ENCODE measurements at regions not wholly inside any gene's neighbourhood (a gene's known extent, or its start where the extent isn't known, plus 50 kb on each side); places are given as distances from the start of the nearest gene placed in this dataset.
"Not testable (repeated sequence)": the region's sequence is repeated elsewhere in the genome, so short reads cannot be mapped to it uniquely, and the experiment has no call there.

DNA sequence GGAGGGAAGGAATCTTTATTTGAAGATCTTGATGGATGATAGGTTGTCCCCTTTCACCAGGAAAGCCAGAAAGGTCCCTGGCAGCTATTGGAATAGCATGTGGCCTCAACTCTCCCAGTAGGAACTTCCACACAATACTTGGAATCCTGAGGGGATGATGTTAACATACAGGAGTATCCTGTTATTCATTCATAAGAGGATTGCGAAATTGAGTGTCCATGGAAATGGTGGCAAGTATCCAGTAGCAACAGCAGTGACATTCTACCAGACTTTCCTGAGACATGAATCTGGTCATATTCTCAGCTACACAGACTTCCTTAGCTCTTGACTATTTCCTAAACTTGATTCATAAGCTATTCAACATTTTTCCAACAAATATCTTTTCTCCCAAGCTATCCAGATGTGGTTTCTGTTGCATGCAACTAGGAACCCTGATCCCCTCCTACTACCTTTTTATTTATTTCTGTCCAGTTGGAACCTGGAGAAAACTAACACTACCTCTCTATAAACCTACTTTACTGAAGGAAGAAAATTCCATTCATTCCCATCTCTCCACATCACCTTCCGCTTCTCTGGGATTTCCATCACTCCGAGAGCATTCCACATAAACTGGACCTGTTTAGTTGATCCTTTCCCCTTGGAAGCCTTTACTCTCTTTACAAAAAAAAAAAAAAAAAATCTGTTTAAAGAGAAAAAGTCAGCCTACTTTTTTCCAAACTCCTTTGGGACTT is 101.8 kb downstream of the ANXA5 start:
- peak overlapping the region; percentile 28 for H3K4me2 ChIP-seq (ENCODE audit: low read length, poor library complexity, severe bottlenecking)
- H3K27me3 ChIP-seq (ENCODE audit: control insufficient read depth in 1 of 2, insufficient read depth in 1 of 2, low read length in 2 of 2) = no peaks in the 10 kb centered on the region

DNA sequence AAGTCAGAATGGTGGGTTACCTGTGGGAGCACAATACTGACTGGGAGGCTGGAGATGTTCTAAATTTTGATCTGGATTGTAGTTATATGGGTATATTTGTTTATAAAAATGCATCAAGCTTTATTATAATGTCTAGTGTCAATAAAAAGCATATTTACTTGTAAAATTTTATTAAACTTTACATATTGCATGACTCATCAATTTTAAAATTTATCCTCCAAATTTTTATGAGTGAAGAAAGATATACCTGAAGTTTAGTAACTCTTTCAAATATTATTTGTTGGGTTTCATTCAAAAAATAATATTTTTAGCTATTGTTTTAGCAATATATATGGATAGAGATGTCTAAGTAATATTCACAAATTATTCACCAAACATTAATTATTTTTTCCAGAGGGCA is 103.0 kb downstream of the ANXA5 start:
- H3K36me3 ChIP-seq (ENCODE audit: control insufficient read depth in 1 of 2, insufficient read depth in 2 of 2, low read depth in 1 of 2, low read length in 2 of 2) = no peaks in the 10 kb centered on the region
- H3K14ac ChIP-seq (ENCODE audit: low read length in 2 of 2) = no peak overlapping the region
- H2BK5ac ChIP-seq (ENCODE audit: low read depth, low read length, poor library complexity, severe bottlenecking) = no peak overlapping the region
- no peak overlapping the region for H2AFZ ChIP-seq (ENCODE audit: low read depth, low read length)
- H4K91ac ChIP-seq (ENCODE audit: low read length) = no peak overlapping the region
- H2AK5ac ChIP-seq (ENCODE audit: low read length, severe bottlenecking) = no peak overlapping the region
- no peak overlapping the region for H2BK12ac ChIP-seq (ENCODE audit: low read length in 2 of 2)
- H2BK120ac ChIP-seq (ENCODE audit: low read depth, low read length) = no peak overlapping the region
- H3K4me1 ChIP-seq (ENCODE audit: control insufficient read depth, insufficient read depth, low read depth, low read length) = peaks cover 5% of the 10 kb centered on the region
- H4K8ac ChIP-seq (ENCODE audit: low read length) = no peak overlapping the region
- H3K23ac ChIP-seq (ENCODE audit: low read length in 2 of 2) = no peak overlapping the region
- no peaks in the 10 kb centered on the region for H3K27me3 ChIP-seq (ENCODE audit: control insufficient read depth in 1 of 2, insufficient read depth in 1 of 2, low read length in 2 of 2)
- H3K18ac ChIP-seq (ENCODE audit: low read depth in 1 of 2, low read length in 2 of 2) = no peak overlapping the region
- no peak overlapping the region for H3K4me2 ChIP-seq (ENCODE audit: low read length, poor library complexity, severe bottlenecking)
- no peaks in the 10 kb centered on the region for H3K9me3 ChIP-seq (ENCODE audit: control insufficient read depth, low read length)
- H3K4me3 ChIP-seq (ENCODE audit: insufficient read depth in 1 of 2, low read depth in 1 of 2, low read length in 2 of 2) = no peak overlapping the region
- no peak overlapping the region for H3K4ac ChIP-seq (ENCODE audit: low read depth in 1 of 2, low read length in 2 of 2)
- no peak overlapping the region for H2BK15ac ChIP-seq (ENCODE audit: low read depth, poor library complexity, severe bottlenecking)
- H3K79me1 ChIP-seq (replicated peaks; ENCODE audit: low read length, poor library complexity, severe bottlenecking) = no peaks in the 10 kb centered on the region
- H3K9ac ChIP-seq (ENCODE audit: low read length) = no peak overlapping the region
- H3K27ac ChIP-seq (ENCODE audit: low read length, poor library complexity, severe bottlenecking) = no peak overlapping the region
- DNase-seq = no peak

More for the DNA sequence above, 101.8 kb downstream of the ANXA5 start:
- H3K27ac ChIP-seq (ENCODE audit: low read length, poor library complexity, severe bottlenecking) = peak overlapping the region; percentile 73
- no peak overlapping the region for H2AK5ac ChIP-seq (ENCODE audit: low read length, severe bottlenecking)
- H2AFZ ChIP-seq (ENCODE audit: low read depth, low read length) = no peak overlapping the region
- no peak overlapping the region for H2BK15ac ChIP-seq (ENCODE audit: low read depth, poor library complexity, severe bottlenecking)
- H3K9me3 ChIP-seq (ENCODE audit: control insufficient read depth, low read length) = no peaks in the 10 kb centered on the region
- peaks cover 5% of the 10 kb centered on the region for H3K4me1 ChIP-seq (ENCODE audit: control insufficient read depth, insufficient read depth, low read depth, low read length)
- H3K79me1 ChIP-seq (replicated peaks; ENCODE audit: low read length, poor library complexity, severe bottlenecking) = no peaks in the 10 kb centered on the region
- no peak overlapping the region for H3K18ac ChIP-seq (ENCODE audit: low read depth in 1 of 2, low read length in 2 of 2)
- H4K8ac ChIP-seq (ENCODE audit: low read length) = no peak overlapping the region
- no peak overlapping the region for H3K4ac ChIP-seq (ENCODE audit: low read depth in 1 of 2, low read length in 2 of 2)
- H2BK12ac ChIP-seq (ENCODE audit: low read length in 2 of 2) = no peak overlapping the region
- H2BK120ac ChIP-seq (ENCODE audit: low read depth, low read length) = no peak overlapping the region
- no peak overlapping the region for H3K9ac ChIP-seq (ENCODE audit: low read length)
- H3K36me3 ChIP-seq (ENCODE audit: control insufficient read depth in 1 of 2, insufficient read depth in 2 of 2, low read depth in 1 of 2, low read length in 2 of 2) = no peaks in the 10 kb centered on the region
- no peak overlapping the region for H4K91ac ChIP-seq (ENCODE audit: low read length)
- peak; percentile 48 for DNase-seq
- H3K23ac ChIP-seq (ENCODE audit: low read length in 2 of 2) = no peak overlapping the region
- H3K4me3 ChIP-seq (ENCODE audit: insufficient read depth in 1 of 2, low read depth in 1 of 2, low read length in 2 of 2) = no peak overlapping the region
- no peak overlapping the region for H3K14ac ChIP-seq (ENCODE audit: low read length in 2 of 2)
- H2BK5ac ChIP-seq (ENCODE audit: low read depth, low read length, poor library complexity, severe bottlenecking) = no peak overlapping the region
- WGBS = 91% methylated on average over 3 of the region's 3 CpGs

DNA sequence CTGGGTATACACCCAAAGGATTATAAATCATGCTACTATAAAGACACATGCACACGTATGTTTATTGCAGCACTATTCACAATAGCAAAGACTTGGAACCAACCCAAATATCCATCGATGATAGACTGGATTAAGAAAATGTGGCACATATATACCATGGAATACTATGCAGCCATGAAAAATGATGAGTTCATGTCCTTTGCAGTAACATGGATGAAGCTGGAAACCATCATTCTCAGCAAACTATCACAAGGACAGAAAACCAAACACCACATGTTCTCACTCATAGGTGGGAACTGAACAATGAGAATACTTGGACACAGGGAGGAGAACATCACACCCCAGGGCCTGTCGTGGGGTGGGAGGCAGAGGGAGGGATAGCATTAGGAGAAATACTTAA is 104.5 kb downstream of the ANXA5 start:
- not testable (repeated sequence) for H2AK5ac ChIP-seq (ENCODE audit: low read length, severe bottlenecking); H3K4me2 ChIP-seq (ENCODE audit: low read length, poor library complexity, severe bottlenecking); H2AFZ ChIP-seq (ENCODE audit: low read depth, low read length)

DNA sequence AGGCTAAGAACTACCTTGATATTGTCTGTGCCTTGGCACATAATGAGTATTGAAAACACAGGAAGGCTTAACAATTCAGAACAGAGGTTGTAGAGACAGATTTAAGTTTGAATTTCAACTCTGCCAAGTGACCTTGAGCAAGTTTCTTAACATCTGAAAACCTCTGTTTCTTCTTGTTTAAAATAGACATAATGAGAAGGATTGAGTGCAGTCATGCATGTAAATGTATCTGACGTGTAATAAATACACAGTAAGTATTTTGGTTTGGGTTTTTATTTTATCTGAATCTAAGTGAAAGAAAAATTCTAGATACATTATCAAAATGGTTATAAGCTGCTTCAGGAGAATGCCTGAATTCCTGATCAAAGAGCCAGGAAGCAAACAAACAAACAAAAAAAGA is 111.9 kb downstream of the ANXA5 start:
- Histone ChIP-seq H3K27me3 (ENCODE audit: control insufficient read depth in 1 of 2, insufficient read depth in 1 of 2, low read length in 2 of 2) (peaks cover 0 to 11% of the 10 kb centered on the region in 2 experiments), H3K18ac (ENCODE audit: low read depth in 1 of 2, low read length in 2 of 2) (no peak overlapping the region), H2AFZ (ENCODE audit: low read depth, low read length) (no peak overlapping the region), H3K9me3 (ENCODE audit: control insufficient read depth, low read length) (no peaks in the 10 kb centered on the region), H2BK5ac (ENCODE audit: low read depth, low read length, poor library complexity, severe bottlenecking) (no peak overlapping the region), H3K36me3 (ENCODE audit: control insufficient read depth in 1 of 2, insufficient read depth in 2 of 2, low read depth in 1 of 2, low read length in 2 of 2) (no peaks in the 10 kb centered on the region), H3K9ac (ENCODE audit: low read length) (no peak overlapping the region), H4K8ac (ENCODE audit: low read length) (no peak overlapping the region), H3K4me1 (ENCODE audit: control insufficient read depth, insufficient read depth, low read depth, low read length) (peaks cover 1% of the 10 kb centered on the region), H3K23ac (ENCODE audit: low read length in 2 of 2) (no peak overlapping the region), H2BK120ac (ENCODE audit: low read depth, low read length) (no peak overlapping the region), H2AK5ac (ENCODE audit: low read length, severe bottlenecking) (no peak overlapping the region), H2BK12ac (ENCODE audit: low read length in 2 of 2) (no peak overlapping the region), H3K4me2 (ENCODE audit: low read length, poor library complexity, severe bottlenecking) (no peak overlapping the region), H3K79me1 (replicated peaks; ENCODE audit: low read length, poor library complexity, severe bottlenecking) (no peaks in the 10 kb centered on the region), H3K4me3 (ENCODE audit: insufficient read depth in 1 of 2, low read depth in 1 of 2, low read length in 2 of 2) (no peak overlapping the region), H3K27ac (ENCODE audit: low read length, poor library complexity, severe bottlenecking) (no peak overlapping the region), H3K14ac (ENCODE audit: low read length in 2 of 2) (no peak overlapping the region), H3K4ac (ENCODE audit: low read depth in 1 of 2, low read length in 2 of 2) (no peak overlapping the region), H2BK15ac (ENCODE audit: low read depth, poor library complexity, severe bottlenecking) (no peak overlapping the region), H4K91ac (ENCODE audit: low read length) (no peak overlapping the region)
- no peak for DNase-seq
- no CpG with 5 or more reads among the region's 1 CpG for WGBS

More for the DNA sequence above, 104.5 kb downstream of the ANXA5 start:
- H3K23ac ChIP-seq (ENCODE audit: low read length in 2 of 2); H3K27ac ChIP-seq (ENCODE audit: low read length, poor library complexity, severe bottlenecking); H2BK12ac ChIP-seq (ENCODE audit: low read length in 2 of 2); H3K27me3 ChIP-seq (ENCODE audit: control insufficient read depth in 1 of 2, insufficient read depth in 1 of 2, low read length in 2 of 2); H3K79me1 ChIP-seq (replicated peaks; ENCODE audit: low read length, poor library complexity, severe bottlenecking); H4K8ac ChIP-seq (ENCODE audit: low read length); H2BK120ac ChIP-seq (ENCODE audit: low read depth, low read length); H3K9me3 ChIP-seq (ENCODE audit: control insufficient read depth, low read length); H3K4me1 ChIP-seq (ENCODE audit: control insufficient read depth, insufficient read depth, low read depth, low read length); H3K4me3 ChIP-seq (ENCODE audit: insufficient read depth in 1 of 2, low read depth in 1 of 2, low read length in 2 of 2); H2BK5ac ChIP-seq (ENCODE audit: low read depth, low read length, poor library complexity, severe bottlenecking); H3K4ac ChIP-seq (ENCODE audit: low read depth in 1 of 2, low read length in 2 of 2); H2BK15ac ChIP-seq (ENCODE audit: low read depth, poor library complexity, severe bottlenecking); H4K91ac ChIP-seq (ENCODE audit: low read length); H3K9ac ChIP-seq (ENCODE audit: low read length); H3K36me3 ChIP-seq (ENCODE audit: control insufficient read depth in 1 of 2, insufficient read depth in 2 of 2, low read depth in 1 of 2, low read length in 2 of 2); DNase-seq; H3K14ac ChIP-seq (ENCODE audit: low read length in 2 of 2); H3K18ac ChIP-seq (ENCODE audit: low read depth in 1 of 2, low read length in 2 of 2): not testable (repeated sequence)
- 71% methylated on average over 1 of the region's 3 CpGs for WGBS

Measured in mesenchymal stem cell (in vitro differentiated cells and primary cell).